Ecto neural progenitor cell (in vitro differentiated cells): ENCODE measurements at regions not wholly inside any gene's neighbourhood (a gene's known extent, or its start where the extent isn't known, plus 50 kb on each side); places are given as distances from the start of the nearest gene placed in this dataset.

Experiments used
- DNase-seq: peaks from one replicate; pipeline ENCODE4 v3.0.0-alpha.2; 2018; ENCODE audit warnings: low spot score

- DNase-seq: no peak
These were observed 120.5 kb upstream of the SLC14A2 start for GRCh38 chr18:45494811-45495210.

- no peak for DNase-seq
These were observed 118.5 kb upstream of the SLC14A2 start for GRCh38 chr18:45496741-45497140.

GRCh38 chr18:45497595-45498286 is 117.5 kb upstream of the SLC14A2 start:
- no peak for DNase-seq

DNA sequence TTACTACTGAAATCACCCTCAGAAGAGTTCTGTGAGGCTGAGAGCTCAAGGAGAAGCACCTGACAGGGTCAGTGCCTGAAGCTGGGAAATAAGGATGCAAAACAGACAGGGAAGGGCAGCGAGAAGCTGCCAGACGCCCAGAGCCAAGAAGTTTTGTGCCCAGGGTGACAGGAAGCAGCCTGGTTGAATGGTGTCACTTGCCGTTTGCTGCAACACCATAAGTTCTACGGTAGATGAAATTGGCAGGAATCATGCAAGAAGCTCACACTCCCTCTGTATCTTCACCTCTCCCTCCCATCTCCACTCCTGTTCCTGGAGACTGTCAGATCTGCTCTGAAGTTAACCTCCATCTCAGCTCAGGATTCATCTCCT is 117.0 kb upstream of the SLC14A2 start:
- no peak for DNase-seq

- no peak for DNase-seq
These were observed 111.3 kb upstream of the SLC14A2 start for GRCh38 chr18:45503990-45504389.

GRCh38 chr18:45505497-45506206 is 109.6 kb upstream of the SLC14A2 start:
- DNase-seq: no peak

GRCh38 chr18:45506951-45507350 is 108.3 kb upstream of the SLC14A2 start:
- no peak for DNase-seq

- no peak for DNase-seq
These were observed 105.7 kb upstream of the SLC14A2 start for GRCh38 chr18:45509535-45509934.

DNA sequence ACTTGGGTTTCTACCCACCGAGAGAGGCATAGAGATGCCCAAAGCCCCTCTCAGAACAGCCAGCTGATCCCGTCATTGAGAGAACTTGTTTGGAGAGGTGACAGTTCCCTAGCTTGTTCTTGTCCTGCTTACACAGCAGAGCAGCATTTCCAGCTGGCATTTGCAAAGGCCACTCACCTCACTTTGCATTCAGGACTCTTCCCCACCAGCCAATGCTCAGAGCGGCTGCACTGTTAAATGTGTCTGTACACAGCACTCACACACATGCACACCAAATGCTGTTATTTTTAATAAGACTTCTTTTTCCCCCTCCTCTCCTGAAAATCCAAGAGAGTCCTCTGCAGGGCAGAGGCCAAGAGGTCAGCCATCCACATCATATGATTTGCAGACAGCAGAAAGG is 104.6 kb upstream of the SLC14A2 start:
- DNase-seq: no peak

- no peak for DNase-seq
These were observed 102.8 kb upstream of the SLC14A2 start for GRCh38 chr18:45512363-45512953.

GRCh38 chr18:45517181-45517741 is 98.0 kb upstream of the SLC14A2 start:
- peak; percentile 55 for DNase-seq

DNA sequence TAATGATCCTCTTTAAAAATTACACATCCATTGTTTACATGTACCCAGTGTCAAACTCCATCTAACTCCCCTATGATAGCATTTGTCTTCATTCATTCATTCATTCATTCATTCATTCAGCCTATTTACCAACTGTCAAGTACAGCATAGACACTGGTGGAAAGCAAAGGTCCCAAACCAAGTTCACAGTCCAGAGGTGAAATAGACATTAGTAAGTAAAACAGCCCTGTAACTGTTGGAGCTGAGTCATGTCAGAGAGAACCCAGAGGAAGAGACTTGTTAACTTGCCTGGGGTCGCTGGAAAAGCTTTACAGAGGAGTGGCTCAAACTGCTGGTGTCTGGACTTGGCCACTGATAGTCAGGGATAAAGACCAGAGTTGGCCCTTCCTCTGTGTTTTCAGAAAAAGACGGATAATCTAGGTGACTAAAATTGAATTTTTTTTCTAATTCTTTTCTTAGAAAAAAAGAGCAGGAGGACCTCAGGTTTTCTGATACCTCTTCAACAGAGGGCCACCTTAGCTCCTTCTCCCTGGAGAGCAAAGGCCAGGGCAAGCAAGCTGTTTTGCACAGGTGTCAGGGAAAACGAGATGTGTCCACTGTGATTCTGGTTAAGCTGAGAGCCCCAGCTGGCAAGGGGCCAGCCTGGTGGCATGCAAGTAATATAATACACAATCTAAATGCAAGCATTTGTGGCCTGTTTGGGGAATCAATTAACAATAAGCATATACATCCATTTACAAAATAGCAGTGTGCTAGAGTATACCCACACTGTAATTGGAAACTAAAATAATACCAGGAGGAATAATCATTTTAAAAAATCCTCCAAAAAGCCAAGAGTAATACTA is 96.7 kb upstream of the SLC14A2 start:
- no peak for DNase-seq

- DNase-seq: no peak
These were observed 95.6 kb upstream of the SLC14A2 start for GRCh38 chr18:45519411-45520280.

DNA sequence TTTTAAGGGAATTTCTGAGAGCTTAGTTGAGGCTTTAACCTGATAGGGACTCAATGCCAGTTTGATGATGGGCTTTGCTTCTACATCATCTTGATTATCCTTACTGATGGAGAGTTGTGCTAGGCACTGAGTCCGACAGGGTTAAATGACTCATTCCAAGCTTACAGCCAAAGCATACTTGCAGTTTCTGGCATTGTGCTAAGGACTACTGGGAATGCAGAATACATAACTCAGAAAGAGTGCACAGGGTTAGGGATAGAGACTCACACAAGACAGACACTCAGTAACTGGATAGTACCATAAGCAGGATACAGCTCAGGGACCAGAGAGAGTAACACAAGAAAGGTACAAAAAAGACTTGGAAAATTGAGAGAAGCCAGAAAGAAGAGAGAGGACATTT is 94.1 kb upstream of the SLC14A2 start:
- no peak for DNase-seq

GRCh38 chr18:45521777-45522176 is 93.5 kb upstream of the SLC14A2 start:
- no peak for DNase-seq

DNA sequence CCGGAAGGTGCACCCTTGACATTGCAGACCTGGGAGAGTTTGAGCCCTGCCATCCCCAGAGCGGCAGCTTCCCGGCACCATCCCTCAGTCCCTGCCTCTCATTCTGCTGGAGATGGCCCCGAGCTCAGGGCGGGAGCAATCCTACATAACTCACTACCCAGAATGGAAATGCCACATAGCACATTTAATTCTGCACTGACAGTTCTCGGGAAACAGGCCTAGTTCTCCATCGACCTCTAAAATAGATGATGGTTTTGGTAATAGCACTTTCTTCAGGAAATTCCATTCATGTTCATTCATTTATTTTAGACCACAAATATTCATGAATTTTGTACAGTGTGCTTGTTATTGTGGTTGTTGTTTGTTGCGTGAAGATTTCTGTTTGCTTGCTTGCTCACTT is 92.9 kb upstream of the SLC14A2 start:
- DNase-seq: no peak

GRCh38 chr18:45525301-45525700 is 90.0 kb upstream of the SLC14A2 start:
- DNase-seq: no peak

DNA sequence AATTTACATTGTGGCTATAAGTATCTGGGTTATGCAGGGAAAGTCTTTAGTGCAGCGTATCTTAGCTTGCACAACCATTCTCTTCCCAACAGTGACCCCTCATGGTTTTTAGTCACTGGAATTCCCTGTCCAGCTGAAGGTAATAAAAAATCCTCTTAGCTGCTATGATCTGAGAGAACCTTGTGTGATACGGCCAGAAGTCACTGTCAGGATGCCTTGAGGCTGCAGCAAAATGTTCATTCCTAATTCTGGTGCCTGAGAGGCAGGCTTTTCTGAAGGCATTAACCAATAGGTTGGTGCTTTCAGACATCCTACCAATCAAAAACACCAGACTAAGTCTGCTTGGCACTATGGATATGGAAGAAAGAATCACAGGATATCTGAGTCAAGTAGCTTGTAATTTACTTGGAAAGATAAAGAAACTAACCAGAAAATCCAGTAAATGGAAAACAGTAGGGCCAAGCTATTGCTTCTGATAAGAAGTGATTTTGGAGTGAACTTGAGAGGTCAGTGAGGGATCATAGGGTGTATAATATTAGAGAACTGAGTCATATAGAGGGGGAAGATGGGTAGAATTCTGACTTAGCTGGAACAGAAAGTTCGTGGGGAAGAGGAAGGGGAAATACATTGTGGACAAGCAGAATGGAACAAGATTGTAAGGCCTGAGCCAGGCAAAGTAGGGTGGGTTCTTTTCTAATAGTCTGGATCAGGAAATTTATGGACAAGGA is 89.0 kb upstream of the SLC14A2 start:
- no peak for DNase-seq

DNA sequence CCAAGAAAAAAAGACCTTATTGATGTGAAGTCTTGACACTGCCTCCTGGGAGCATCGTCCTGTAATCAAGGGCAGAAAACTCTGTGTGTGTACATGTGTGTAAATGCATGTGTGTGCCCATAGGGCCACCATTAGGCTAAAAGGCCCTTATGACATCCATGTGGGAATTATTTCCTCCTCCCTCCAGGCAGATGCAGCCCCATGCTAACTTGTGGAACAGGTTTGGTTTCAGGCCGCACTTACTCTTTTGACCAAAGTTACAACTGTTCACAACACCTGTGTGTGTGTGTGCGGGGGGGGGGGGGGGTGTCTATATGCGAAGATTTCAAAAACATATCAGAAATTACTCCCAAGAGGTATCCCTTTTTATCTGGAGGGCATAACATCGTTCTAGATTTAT is 87.4 kb upstream of the SLC14A2 start:
- no peak for DNase-seq

DNA sequence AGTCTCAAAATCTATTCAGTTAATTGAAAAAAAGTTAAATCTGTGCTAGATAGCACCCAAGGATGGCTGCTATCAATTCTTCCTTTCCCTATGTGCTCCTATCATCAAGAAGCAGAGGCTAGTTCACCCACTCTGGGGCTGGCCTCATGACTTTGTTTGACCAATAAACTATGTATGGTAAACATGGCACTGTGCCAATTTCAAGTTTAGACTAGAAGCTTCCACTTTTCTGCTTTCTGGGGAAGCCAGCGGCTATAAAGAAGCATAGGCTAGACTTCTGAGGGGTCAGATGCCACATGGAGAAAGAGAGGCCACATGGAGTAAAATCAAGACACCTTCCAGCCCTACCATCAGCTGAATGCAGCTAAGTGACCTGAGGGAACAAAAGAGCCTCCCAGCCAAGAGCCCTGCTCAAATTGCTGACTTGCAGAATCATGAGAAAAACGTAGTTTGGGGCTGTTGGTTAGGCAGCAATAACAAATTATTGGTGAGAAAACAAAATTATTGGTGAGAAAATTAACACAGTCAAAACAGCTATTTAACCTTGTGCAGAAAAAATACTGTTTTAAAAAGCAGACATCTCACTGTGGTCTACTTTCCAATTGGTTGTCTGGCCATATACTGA is 86.5 kb upstream of the SLC14A2 start:
- no peak for DNase-seq
